B cell (primary cell): ENCODE measurements at regions not wholly inside any gene's neighbourhood (a gene's known extent, or its start where the extent isn't known, plus 50 kb on each side); places are given as distances from the start of the nearest gene placed in this dataset.
"Not testable (repeated sequence)": the region's sequence is repeated elsewhere in the genome, so short reads cannot be mapped to it uniquely, and the experiment has no call there.

ENCODE experiments used
- ATAC-seq: fragments of 200-7000 bp; cut with Tn5 transposase; one replicate; pipeline ENCODE4 v1.10.0; 2021; ENCODE audit warnings: low read depth, mild to moderate bottlenecking, moderate number of reproducible peaks, moderate library complexity
- CTCF ChIA-PET: fragments of 350-600 bp; sonication (Branson Sonifier 250); formaldehyde crosslinking; loops from one replicate; lab custom pipeline; 2021; ENCODE audit warnings: antibody characterized with exemption, inconsistent platforms; lab: Charles Lee
- POLR2A ChIA-PET: fragments of 350-600 bp; sonication (Branson Sonifier 250); formaldehyde crosslinking; loops from one replicate; lab custom pipeline; 2021; ENCODE audit warnings: antibody characterized with exemption; lab: Charles Lee
- DNase-seq: peaks from one replicate; pipeline ENCODE4 v3.0.0; 2013
- H2AFZ ChIP-seq: 2 replicates; pipeline ENCODE4 v1.6.1; 2012; ENCODE audit warnings: mild to moderate bottlenecking, low read depth, low read length; ENCODE audit not compliant: insufficient read depth, poor library complexity, severe bottlenecking
- H3K27ac ChIP-seq, 2 donors: 1 replicate in 1 of 2; 2 replicates in 1 of 2; pipeline ENCODE4 v1.5.1; 2012 to 2013; ENCODE audit warnings: low read length in 2 of 2, mild to moderate bottlenecking in 2 of 2, moderate library complexity in 1 of 2
- H3K27me3 ChIP-seq, 4 experiments: fragments of 200-600 bp in 1 of 4; sonication (generic) in 1 of 4; replicated peaks in 1 of 4; 1 replicate in 2 of 4; 2 replicates in 2 of 4; pipeline versions ENCODE4 v1.6.1 to v1.7.0; 2013 to 2016; ENCODE audit warnings: low read length in 3 of 4, mild to moderate bottlenecking in 2 of 4, mixed read lengths in 1 of 4, moderate library complexity in 1 of 4; ENCODE audit not compliant: insufficient read depth in 4 of 4, control insufficient read depth in 3 of 4; ENCODE audit errors: control extremely low read depth in 1 of 4
- H3K36me3 ChIP-seq, 2 experiments: replicated peaks in 1 of 2; 1 replicate in 1 of 2; 2 replicates in 1 of 2; pipeline versions ENCODE4 v1.6.1 to v1.7.1; 2013; ENCODE audit warnings: low read length in 1 of 2; ENCODE audit not compliant: insufficient read depth in 2 of 2, control insufficient read depth in 1 of 2; ENCODE audit errors: control extremely low read depth in 1 of 2, extremely low read depth in 1 of 2
- H3K4me1 ChIP-seq, 2 donors: fragments of 200-600 bp in 1 of 2; sonication (generic) in 1 of 2; 1 replicate in 1 of 2; 2 replicates in 1 of 2; pipeline versions ENCODE4 v1.5.1 to v1.6.1; 2013 to 2017; ENCODE audit warnings: low read length in 2 of 2; ENCODE audit not compliant: control insufficient read depth in 2 of 2, insufficient read depth in 2 of 2
- H3K4me2 ChIP-seq: replicated peaks from 2 replicates; pipeline ENCODE3; 2012; ENCODE audit warnings: mild to moderate bottlenecking, low read depth, low read length; ENCODE audit not compliant: poor library complexity, severe bottlenecking
- H3K4me3 ChIP-seq, 5 experiments: fragments of 200-600 bp in 1 of 5; sonication (generic) in 1 of 5; 1 replicate in 3 of 5; 2 replicates in 2 of 5; pipeline versions ENCODE4 v1.5.1 to v1.7.0; 2011 to 2016; ENCODE audit warnings: low read length in 4 of 5, mild to moderate bottlenecking in 4 of 5, low read depth in 2 of 5, control low read depth in 1 of 5, moderate library complexity in 1 of 5; ENCODE audit not compliant: insufficient read depth in 1 of 5; ENCODE audit errors: control extremely low read depth in 1 of 5, extremely low read depth in 1 of 5
- H3K79me2 ChIP-seq: fragments of 200-600 bp; sonication (generic); one replicate; pipeline ENCODE4 v1.6.0; 2016; ENCODE audit warnings: low read length; ENCODE audit not compliant: control insufficient read depth, insufficient read depth
- H3K9ac ChIP-seq: fragments of 200-600 bp; sonication (generic); 2 replicates; pipeline ENCODE4 v1.6.1; 2017; ENCODE audit warnings: mild to moderate bottlenecking, low read length, moderate library complexity
- H3K9me3 ChIP-seq, 3 donors: one replicate each; pipeline versions ENCODE4 v1.6.1 to v1.7.1; 2013; ENCODE audit warnings: low read length in 2 of 3; ENCODE audit not compliant: control insufficient read depth in 2 of 3, insufficient read depth in 1 of 3; ENCODE audit errors: control extremely low read depth in 1 of 3
- H4K20me1 ChIP-seq: 2 replicates; pipeline ENCODE4 v1.6.0; 2012; ENCODE audit warnings: mild to moderate bottlenecking, low read length; ENCODE audit not compliant: insufficient read depth, control insufficient read depth, poor library complexity, severe bottlenecking
- H3K27ac Mint-ChIP-seq: one replicate; pipeline ENCODE4 v1.8.0; 2021; ENCODE audit warnings: mixed read lengths
- H3K27me3 Mint-ChIP-seq: one replicate; pipeline ENCODE4 v1.8.0; 2021; ENCODE audit warnings: mixed read lengths
- H3K4me1 Mint-ChIP-seq: one replicate; pipeline ENCODE4 v1.8.0; 2021; ENCODE audit warnings: mixed read lengths
- H3K4me3 Mint-ChIP-seq: one replicate; pipeline ENCODE4 v1.8.0; 2021; ENCODE audit warnings: mixed read lengths
- H3K9me3 Mint-ChIP-seq: one replicate; pipeline ENCODE4 v1.8.0; 2022; ENCODE audit warnings: mixed read lengths; ENCODE audit not compliant: insufficient read depth
- WGBS: methylation state at CpG from one replicate; pipeline ENCODE4 v1.1.5; 2013; ENCODE audit warnings: missing lambda C conversion rate; ENCODE audit not compliant: insufficient coverage; 5-methylcytosine and 5-hydroxymethylcytosine counted together
- intact Hi-C: fragments of 100-400 bp; cut with micrococcal nuclease; formaldehyde crosslinking; loops from one replicate; pipeline ENCODE4 v1.10.0; 2022

DNA sequence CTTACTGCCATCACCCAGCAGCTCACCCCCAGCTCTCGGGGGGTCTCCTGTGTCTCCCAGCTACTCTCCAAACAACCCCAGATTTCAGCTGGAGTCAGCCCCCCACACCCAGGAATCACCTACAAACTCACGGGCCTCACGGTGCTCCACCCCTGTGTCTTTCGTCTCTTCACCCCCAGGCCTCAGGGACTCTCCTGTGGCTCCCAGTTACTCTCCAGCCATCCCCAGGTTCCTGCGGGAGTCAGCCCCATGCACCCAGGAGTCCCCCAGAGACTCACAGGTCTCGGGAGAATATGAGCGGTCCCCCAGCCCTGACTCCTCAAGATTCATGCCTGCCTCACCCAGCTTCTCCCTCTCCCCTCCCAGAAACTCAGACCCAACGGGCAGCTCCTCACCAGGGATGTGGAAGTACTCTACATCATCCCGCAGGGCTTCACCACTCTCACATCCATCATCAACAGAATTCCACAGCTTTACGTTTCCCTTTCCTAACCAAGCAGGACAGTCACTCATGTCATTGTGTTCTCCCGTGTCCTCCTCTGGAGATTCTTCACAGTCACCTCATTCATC is 527.6 kb downstream of the CWH43 start:
- CTCF ChIA-PET, H3K4me1 Mint-ChIP-seq, H3K4me3 ChIP-seq, ATAC-seq, H4K20me1 ChIP-seq, H3K79me2 ChIP-seq, H3K4me1 ChIP-seq, H2AFZ ChIP-seq, H3K4me3 Mint-ChIP-seq, H3K36me3 ChIP-seq, H3K27me3 Mint-ChIP-seq, POLR2A ChIA-PET, H3K27me3 ChIP-seq, intact Hi-C loops, H3K9ac ChIP-seq, H3K27ac ChIP-seq, H3K27ac Mint-ChIP-seq, H3K4me2 ChIP-seq: not testable (repeated sequence)
- H3K9me3 ChIP-seq: peaks cover 1 to 63% (median 51%) of the 10 kb centered on the region in 3 donors
- peaks cover 25% of the 10 kb centered on the region for H3K9me3 Mint-ChIP-seq
- WGBS: 62% methylated on average over 3 of the region's 11 CpGs
- DNase-seq: peak; percentile 8

DNA sequence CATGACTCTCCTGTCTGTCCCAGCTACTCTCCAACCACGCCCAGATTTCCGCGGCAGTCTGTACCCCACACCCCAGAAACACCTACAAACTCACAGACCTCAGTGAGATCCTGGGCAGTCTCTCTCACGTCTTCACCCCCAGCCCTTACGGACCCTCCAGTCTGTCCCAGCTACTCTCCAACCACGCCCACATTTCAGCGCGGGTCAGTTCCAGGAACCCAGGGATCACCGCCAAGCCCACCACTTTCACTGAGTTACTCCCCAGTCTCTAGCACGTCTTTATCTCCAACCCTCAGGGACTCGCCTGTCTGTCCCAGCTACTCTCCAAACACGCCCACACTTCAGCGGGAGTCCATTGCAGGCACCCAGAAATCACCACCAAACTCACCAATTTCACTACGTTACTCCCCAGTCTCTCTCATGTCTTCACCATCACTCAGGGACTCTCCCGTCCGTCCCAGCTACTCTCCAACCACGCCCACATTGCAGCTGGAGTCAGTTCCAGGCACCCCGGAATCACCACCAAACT is 528.2 kb downstream of the CWH43 start:
- H3K9ac ChIP-seq, H3K27ac Mint-ChIP-seq, ATAC-seq, CTCF ChIA-PET, H3K4me2 ChIP-seq, H3K4me3 ChIP-seq, H3K27me3 ChIP-seq, H3K4me3 Mint-ChIP-seq, H3K4me1 Mint-ChIP-seq, H3K4me1 ChIP-seq, H3K36me3 ChIP-seq, POLR2A ChIA-PET, intact Hi-C loops, H3K27ac ChIP-seq, H3K79me2 ChIP-seq, H2AFZ ChIP-seq, H4K20me1 ChIP-seq, H3K27me3 Mint-ChIP-seq: not testable (repeated sequence)
- peaks cover 25% of the 10 kb centered on the region for H3K9me3 Mint-ChIP-seq
- WGBS: 73% methylated on average over 9 of the region's 18 CpGs
- DNase-seq: peak; percentile 40
- peaks cover 1 to 69% (median 51%) of the 10 kb centered on the region in 3 donors for H3K9me3 ChIP-seq

DNA sequence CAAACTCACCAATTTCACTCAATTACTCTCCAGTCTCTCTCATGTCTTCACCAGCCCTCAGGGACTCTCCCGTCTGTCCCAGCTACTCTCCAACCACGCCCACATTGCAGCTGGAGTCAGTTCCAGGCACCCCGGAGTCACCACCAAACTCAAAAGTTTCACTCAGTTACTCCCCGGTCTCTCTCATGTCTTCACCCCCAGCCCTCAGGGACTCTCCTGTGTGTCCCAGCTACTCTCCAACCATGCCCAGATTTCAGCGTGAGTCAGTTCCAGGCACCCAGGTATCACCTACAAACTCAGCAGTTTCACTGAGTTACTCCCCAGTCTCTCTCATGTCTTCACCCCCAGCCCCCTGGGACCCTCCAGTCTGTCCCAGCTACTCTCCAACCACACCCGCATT is 528.8 kb downstream of the CWH43 start:
- H3K27ac Mint-ChIP-seq, intact Hi-C loops, H2AFZ ChIP-seq, H3K4me1 ChIP-seq, H3K79me2 ChIP-seq, H3K4me2 ChIP-seq, H3K4me3 Mint-ChIP-seq, H3K9ac ChIP-seq, CTCF ChIA-PET, H3K27me3 Mint-ChIP-seq, H3K4me3 ChIP-seq, POLR2A ChIA-PET, ATAC-seq, H3K36me3 ChIP-seq, H3K4me1 Mint-ChIP-seq, H4K20me1 ChIP-seq, H3K27ac ChIP-seq, H3K27me3 ChIP-seq: not testable (repeated sequence)
- 77% methylated on average over 6 of the region's 6 CpGs for WGBS
- DNase-seq: peak; percentile 6
- H3K9me3 ChIP-seq: peaks cover 1 to 75% (median 51%) of the 10 kb centered on the region in 3 donors
- peaks cover 25% of the 10 kb centered on the region for H3K9me3 Mint-ChIP-seq

DNA sequence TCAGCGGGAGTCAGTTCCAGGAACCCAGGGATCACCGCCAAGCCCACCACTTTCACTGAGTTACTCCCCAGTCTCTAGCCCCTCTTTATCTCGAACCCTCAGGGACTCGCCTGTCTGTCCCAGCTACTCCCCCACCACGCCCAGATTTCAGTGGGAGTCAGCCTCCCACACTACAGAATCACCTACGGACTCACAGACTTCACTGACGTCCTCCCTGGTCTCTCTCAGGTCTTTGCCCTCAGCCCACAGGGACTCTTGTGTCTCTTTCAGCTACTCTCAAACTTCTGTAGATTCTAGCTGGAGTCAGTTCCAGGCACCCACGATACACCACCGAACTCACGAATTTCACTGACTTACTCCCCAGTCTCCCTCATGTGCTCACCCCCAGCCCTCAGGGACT is 529.2 kb downstream of the CWH43 start:
- POLR2A ChIA-PET, ATAC-seq, H3K27me3 ChIP-seq, H3K4me3 ChIP-seq, H3K4me1 ChIP-seq, intact Hi-C loops, H3K36me3 ChIP-seq, H3K27ac ChIP-seq, H3K4me2 ChIP-seq, H3K4me1 Mint-ChIP-seq, H2AFZ ChIP-seq, CTCF ChIA-PET, H3K27me3 Mint-ChIP-seq, H4K20me1 ChIP-seq, H3K27ac Mint-ChIP-seq, H3K79me2 ChIP-seq, H3K4me3 Mint-ChIP-seq, H3K9ac ChIP-seq: not testable (repeated sequence)
- peak; percentile 2 for DNase-seq
- peaks cover 23% of the 10 kb centered on the region for H3K9me3 Mint-ChIP-seq
- peaks cover under 1 to 74% (median 49%) of the 10 kb centered on the region in 3 donors for H3K9me3 ChIP-seq
- WGBS: 73% methylated on average over 9 of the region's 10 CpGs
